ENCODE measurements at regions not wholly inside any gene's neighbourhood (a gene's known extent, or its start where the extent isn't known, plus 50 kb on each side); places are given as distances from the start of the nearest gene placed in this dataset.

GRCh38 chr6:94344866-94345265 is 925.5 kb upstream of the EPHA7 start:
- H3K4me3 Mint-ChIP-seq: no peak overlapping the region
- no peaks in the 10 kb centered on the region for H3K36me3 Mint-ChIP-seq
- H3K4me1 Mint-ChIP-seq: no peaks in the 10 kb centered on the region
- DNase-seq: no peak
- no peaks in the 10 kb centered on the region for H3K27me3 Mint-ChIP-seq
- peaks cover 2% of the 10 kb centered on the region for H3K9me3 Mint-ChIP-seq
- no peak overlapping the region for H3K27ac Mint-ChIP-seq

DNA sequence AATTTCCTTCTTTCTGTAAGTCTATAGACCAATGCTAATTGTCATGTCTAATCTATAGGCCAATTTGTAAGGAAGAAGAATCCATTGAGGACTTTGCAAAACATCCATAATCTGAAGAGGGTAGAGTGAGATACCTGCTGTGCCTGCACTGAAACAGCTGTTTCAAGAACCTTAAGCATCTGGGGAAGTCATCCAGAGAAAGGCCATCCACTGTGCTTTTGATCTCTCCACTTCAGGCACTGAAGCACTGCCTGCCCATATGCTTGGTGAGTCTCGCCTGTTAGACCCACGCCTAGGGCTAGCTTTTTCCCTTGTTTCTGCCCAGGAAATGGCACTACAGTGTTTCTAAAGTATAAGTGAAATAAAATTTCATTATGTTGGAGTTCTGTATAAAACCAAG is 921.8 kb upstream of the EPHA7 start:
- Mint-ChIP-seq H3K4me1 (no peaks in the 10 kb centered on the region), H3K4me3 (no peak overlapping the region), H3K27me3 (no peaks in the 10 kb centered on the region), H3K36me3 (no peaks in the 10 kb centered on the region), H3K9me3 (peaks cover 2% of the 10 kb centered on the region), H3K27ac (no peak overlapping the region)
- DNase-seq: no peak

DNA sequence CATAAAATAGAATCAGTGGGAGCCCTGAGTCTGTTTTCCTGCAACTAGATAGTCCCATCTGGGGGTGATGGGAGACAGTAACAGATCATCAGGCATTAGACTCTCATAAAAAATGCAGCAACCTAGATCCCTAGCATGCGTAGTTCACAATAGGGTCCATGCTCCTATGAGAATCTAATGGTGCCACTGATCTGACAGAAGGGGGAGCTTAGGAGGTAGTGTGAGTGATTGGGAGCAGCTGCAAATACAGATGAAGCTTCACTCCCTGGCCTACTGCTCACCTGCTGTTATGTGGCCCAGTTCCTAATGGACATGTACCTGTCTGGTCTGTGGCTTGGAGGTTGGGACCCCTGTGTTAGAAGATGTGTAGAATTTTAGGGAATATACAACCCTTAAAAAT is 904.5 kb upstream of the EPHA7 start:
- no peaks in the 10 kb centered on the region for H3K4me1 Mint-ChIP-seq

GRCh38 chr6:94300424-94301144 is 881.2 kb upstream of the EPHA7 start:
- no peak for DNase-seq
- Mint-ChIP-seq H3K27ac (no peak overlapping the region), H3K4me1 (no peaks in the 10 kb centered on the region), H3K27me3 (no peaks in the 10 kb centered on the region), H3K36me3 (no peaks in the 10 kb centered on the region), H3K9me3 (peaks cover 3% of the 10 kb centered on the region), H3K4me3 (no peak overlapping the region)

More for the DNA sequence above, 904.5 kb upstream of the EPHA7 start:
- no peak overlapping the region for H3K4me3 Mint-ChIP-seq
- H3K9me3 Mint-ChIP-seq: no peaks in the 10 kb centered on the region
- H3K27me3 Mint-ChIP-seq: no peaks in the 10 kb centered on the region
- no peak for DNase-seq
- no peaks in the 10 kb centered on the region for H3K36me3 Mint-ChIP-seq
- H3K27ac Mint-ChIP-seq: no peak overlapping the region

GRCh38 chr6:94289131-94289530 is 869.8 kb upstream of the EPHA7 start:
- no peak for DNase-seq
- no peaks in the 10 kb centered on the region for H3K36me3 Mint-ChIP-seq
- H3K27me3 Mint-ChIP-seq: no peaks in the 10 kb centered on the region
- no peak overlapping the region for H3K4me3 Mint-ChIP-seq
- no peaks in the 10 kb centered on the region for H3K4me1 Mint-ChIP-seq
- H3K9me3 Mint-ChIP-seq: peaks cover 1% of the 10 kb centered on the region
- H3K27ac Mint-ChIP-seq: no peak overlapping the region

GRCh38 chr6:94278146-94278545 is 858.8 kb upstream of the EPHA7 start:
- Mint-ChIP-seq H3K4me3 (no peak overlapping the region), H3K9me3 (peaks cover 2% of the 10 kb centered on the region), H3K4me1 (no peaks in the 10 kb centered on the region)

DNA sequence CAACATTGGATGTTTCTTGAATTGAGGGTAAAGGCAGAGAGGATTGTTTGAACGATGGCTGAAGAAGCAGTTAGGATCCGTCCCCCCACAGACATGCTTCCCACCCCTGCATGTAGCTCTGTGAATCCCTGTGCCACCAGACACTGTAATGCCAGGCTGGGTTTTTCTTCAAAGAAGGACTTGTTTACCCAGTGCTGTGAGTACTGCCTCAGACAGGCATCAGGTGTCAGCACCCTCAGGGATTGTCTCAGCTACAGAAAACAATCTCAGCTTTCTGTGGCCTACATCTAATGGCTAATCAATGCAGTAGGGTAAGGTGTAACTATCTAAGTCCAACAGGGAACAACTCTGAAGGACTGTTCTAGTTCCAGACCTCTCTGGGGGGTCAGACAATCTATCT is 853.0 kb upstream of the EPHA7 start:
- Mint-ChIP-seq H3K36me3 (no peaks in the 10 kb centered on the region), H3K4me1 (no peaks in the 10 kb centered on the region), H3K4me3 (no peak overlapping the region), H3K9me3 (peaks cover 5% of the 10 kb centered on the region), H3K27me3 (no peaks in the 10 kb centered on the region), H3K27ac (no peak overlapping the region)
- no peak for DNase-seq

More at GRCh38 chr6:94278146-94278545, 858.8 kb upstream of the EPHA7 start:
- Mint-ChIP-seq H3K27me3 (no peaks in the 10 kb centered on the region), H3K36me3 (no peaks in the 10 kb centered on the region), H3K27ac (no peak overlapping the region)
- no peak for DNase-seq

DNA sequence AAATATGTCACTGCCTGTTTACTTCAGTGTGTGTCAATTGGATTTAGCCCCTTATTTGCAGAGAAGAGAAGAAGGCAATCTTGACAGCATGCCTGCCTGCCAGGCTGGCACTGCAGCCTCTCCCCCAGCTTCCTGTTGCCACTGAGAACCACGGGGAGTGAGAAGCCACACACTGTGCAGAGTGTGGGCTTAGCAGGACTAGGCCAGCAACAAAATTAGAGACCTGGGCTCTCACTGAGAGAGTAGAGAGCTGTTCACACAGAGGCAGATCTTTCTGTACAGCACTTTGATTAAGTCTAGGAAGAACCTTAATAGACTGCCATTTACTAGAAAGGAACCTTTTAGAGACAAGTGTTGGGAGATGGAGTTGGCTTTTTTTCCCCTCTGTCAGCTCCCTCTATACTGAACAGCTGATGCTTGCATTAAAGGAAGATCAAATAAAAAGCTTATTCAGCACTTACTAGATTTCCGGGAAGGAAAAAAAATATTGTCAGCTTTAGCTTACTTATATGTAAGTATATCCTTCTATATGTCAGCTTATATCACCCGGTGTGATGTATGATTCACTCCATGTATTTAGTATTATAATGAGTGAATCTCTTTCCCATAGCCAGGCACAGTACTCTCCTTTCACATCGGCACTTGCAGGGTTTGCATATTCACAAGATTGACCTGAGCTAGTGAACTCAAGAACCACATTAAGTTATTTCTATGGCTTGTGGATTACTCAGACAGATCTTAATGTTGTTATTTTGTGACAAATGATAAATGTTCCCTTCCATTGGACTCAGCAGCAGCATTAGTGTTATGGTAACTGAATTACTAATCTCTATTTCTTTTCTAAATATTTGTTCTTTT is 851.0 kb upstream of the EPHA7 start:
- no peaks in the 10 kb centered on the region for H3K36me3 Mint-ChIP-seq

GRCh38 chr6:94269256-94269655 is 849.9 kb upstream of the EPHA7 start:
- no peak for DNase-seq
- no peaks in the 10 kb centered on the region for H3K36me3 Mint-ChIP-seq
- no peaks in the 10 kb centered on the region for H3K27me3 Mint-ChIP-seq
- H3K4me3 Mint-ChIP-seq: no peak overlapping the region
- H3K4me1 Mint-ChIP-seq: no peaks in the 10 kb centered on the region
- H3K27ac Mint-ChIP-seq: no peak overlapping the region
- peaks cover 10% of the 10 kb centered on the region for H3K9me3 Mint-ChIP-seq

More for the DNA sequence above, 851.0 kb upstream of the EPHA7 start:
- no peak overlapping the region for H3K27ac Mint-ChIP-seq
- H3K9me3 Mint-ChIP-seq: peaks cover 5% of the 10 kb centered on the region
- no peaks in the 10 kb centered on the region for H3K4me1 Mint-ChIP-seq
- no peak overlapping the region for H3K4me3 Mint-ChIP-seq
- DNase-seq: no peak
- no peaks in the 10 kb centered on the region for H3K27me3 Mint-ChIP-seq

DNA sequence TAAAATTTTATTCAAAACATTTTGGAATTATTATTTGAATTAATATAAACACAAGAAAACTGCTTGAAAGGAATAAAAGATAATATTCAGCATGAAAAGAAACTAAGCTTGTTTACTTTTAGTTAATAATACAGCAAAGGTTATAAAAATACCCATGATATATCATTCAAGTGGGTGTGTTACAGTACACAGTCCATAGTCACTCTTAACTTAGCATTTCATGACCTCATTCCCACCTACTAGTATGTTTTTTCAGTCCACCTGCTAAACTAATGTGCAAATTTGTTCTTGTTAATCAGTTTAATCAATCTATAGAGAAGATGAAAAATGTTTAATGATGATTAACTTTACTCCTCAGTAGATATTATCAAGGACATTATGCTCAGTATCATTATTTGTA is 841.4 kb upstream of the EPHA7 start:
- no peak overlapping the region for H3K4me3 Mint-ChIP-seq
- no peak overlapping the region for H3K27ac Mint-ChIP-seq
- peaks cover 7% of the 10 kb centered on the region for H3K9me3 Mint-ChIP-seq
- DNase-seq: no peak
- no peaks in the 10 kb centered on the region for H3K4me1 Mint-ChIP-seq
- no peaks in the 10 kb centered on the region for H3K27me3 Mint-ChIP-seq
- H3K36me3 Mint-ChIP-seq: no peaks in the 10 kb centered on the region

- H3K27me3 Mint-ChIP-seq: no peaks in the 10 kb centered on the region
- no peak for DNase-seq
Observed at GRCh38 chr6:94254689-94255088, 835.3 kb upstream of the EPHA7 start.

DNA sequence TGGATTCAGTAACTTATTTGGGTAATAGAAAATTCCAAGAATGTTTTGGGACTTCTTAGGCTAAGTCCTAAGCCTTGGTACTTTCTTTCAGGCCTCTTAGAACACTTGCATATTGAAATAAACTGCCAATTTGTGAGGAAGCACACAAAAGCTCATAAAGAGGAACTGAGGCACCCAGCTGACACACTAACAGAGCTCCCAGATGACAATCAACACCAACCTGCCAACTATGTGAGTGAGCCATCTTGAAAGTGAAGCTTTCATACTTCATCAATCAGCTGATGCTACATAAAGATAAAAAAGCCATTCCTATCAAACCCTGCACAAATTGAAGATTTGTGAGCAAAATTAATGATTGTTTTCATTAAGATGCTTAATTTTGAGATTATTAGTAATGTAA is 832.5 kb upstream of the EPHA7 start:
- H3K27me3 Mint-ChIP-seq: no peaks in the 10 kb centered on the region
- H3K4me3 Mint-ChIP-seq: no peak overlapping the region
- no peaks in the 10 kb centered on the region for H3K4me1 Mint-ChIP-seq
- no peaks in the 10 kb centered on the region for H3K36me3 Mint-ChIP-seq
- H3K9me3 Mint-ChIP-seq: peaks cover 6% of the 10 kb centered on the region
- no peak for DNase-seq
- H3K27ac Mint-ChIP-seq: no peak overlapping the region

More at GRCh38 chr6:94254689-94255088, 835.3 kb upstream of the EPHA7 start:
- Mint-ChIP-seq H3K36me3 (no peaks in the 10 kb centered on the region), H3K9me3 (no peaks in the 10 kb centered on the region), H3K27ac (no peak overlapping the region), H3K4me1 (no peaks in the 10 kb centered on the region), H3K4me3 (no peak overlapping the region)

DNA sequence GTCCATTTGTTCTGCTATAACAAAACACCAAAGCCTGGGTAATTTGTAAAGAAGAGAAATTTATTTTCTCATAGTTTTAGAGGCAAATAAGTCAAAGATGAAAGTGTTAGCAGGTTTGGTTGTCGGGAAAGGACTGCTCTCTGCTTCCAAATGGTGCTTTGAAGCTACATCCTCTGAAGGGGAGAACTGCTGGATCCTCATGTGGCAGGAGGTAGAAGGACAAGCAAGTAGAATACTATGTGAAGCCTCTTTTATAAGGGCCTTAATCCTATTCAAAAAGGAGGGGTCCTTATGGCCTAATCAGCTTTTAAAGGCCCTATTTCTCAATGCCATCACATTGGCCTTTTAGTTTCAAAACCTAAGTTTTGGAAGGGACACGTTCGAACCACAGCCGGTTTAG is 826.0 kb upstream of the EPHA7 start:
- Mint-ChIP-seq H3K9me3 (peaks cover 18% of the 10 kb centered on the region), H3K4me3 (no peak overlapping the region), H3K27me3 (no peaks in the 10 kb centered on the region), H3K36me3 (no peaks in the 10 kb centered on the region), H3K27ac (no peak overlapping the region), H3K4me1 (no peaks in the 10 kb centered on the region)
- no peak for DNase-seq

DNA sequence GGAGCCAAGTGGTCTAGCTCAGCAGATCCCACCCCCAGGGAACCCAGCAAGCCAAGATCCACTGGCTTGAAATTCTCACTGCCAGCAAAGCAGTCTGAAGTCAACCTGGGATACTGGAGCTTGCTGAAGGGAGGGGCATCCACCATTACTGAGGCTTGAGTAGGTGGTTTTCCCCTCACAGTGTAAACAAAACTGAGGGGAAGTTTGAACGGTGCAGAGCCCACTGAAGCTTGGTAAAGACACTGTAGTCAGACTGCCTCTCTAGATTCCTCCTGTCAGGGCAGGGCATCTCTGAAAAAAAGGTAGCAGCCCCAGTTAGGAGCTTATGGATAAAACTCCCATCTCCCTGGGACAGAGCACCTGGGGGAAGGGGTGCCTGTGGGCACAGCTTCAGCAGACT is 819.5 kb upstream of the EPHA7 start:
- no peak for DNase-seq
- Mint-ChIP-seq H3K27me3 (no peaks in the 10 kb centered on the region), H3K4me1 (no peaks in the 10 kb centered on the region), H3K4me3 (no peak overlapping the region), H3K36me3 (no peaks in the 10 kb centered on the region), H3K27ac (no peak overlapping the region), H3K9me3 (peaks cover 12% of the 10 kb centered on the region)

GRCh38 chr6:94227741-94228140 is 808.4 kb upstream of the EPHA7 start:
- H3K36me3 Mint-ChIP-seq: no peaks in the 10 kb centered on the region
- H3K27ac Mint-ChIP-seq: no peak overlapping the region
- no peaks in the 10 kb centered on the region for H3K27me3 Mint-ChIP-seq
- no peaks in the 10 kb centered on the region for H3K4me1 Mint-ChIP-seq
- DNase-seq: no peak
- H3K4me3 Mint-ChIP-seq: no peak overlapping the region
- peaks cover 2% of the 10 kb centered on the region for H3K9me3 Mint-ChIP-seq

- no peak for DNase-seq
- Mint-ChIP-seq H3K4me3 (no peak overlapping the region), H3K9me3 (peaks cover 4% of the 10 kb centered on the region), H3K4me1 (no peaks in the 10 kb centered on the region), H3K36me3 (no peaks in the 10 kb centered on the region), H3K27me3 (no peaks in the 10 kb centered on the region), H3K27ac (no peak overlapping the region)
Observed at GRCh38 chr6:94217836-94218235, 798.5 kb upstream of the EPHA7 start.

Measured in activated naive CD8-positive, alpha-beta T cell treated with anti-CD3 and anti-CD28 coated beads for 36 hours (primary cell).